ENCODE measurements at regions not wholly inside any gene's neighbourhood (a gene's known extent, or its start where the extent isn't known, plus 50 kb on each side); places are given as distances from the start of the nearest gene placed in this dataset.

GRCh38 chr5:155746367-155747038 lies 580.5 kb upstream of the SGCD start:
- DNase-seq: no peak
- H3K27ac ChIP-seq: no peak overlapping the region
- in situ Hi-C loops (cut with HindIII; ENCODE audit: low pct_ligation_motif_present, low sequenced_read_pairs): no loop called here
- no peak for TF ChIP-seq CTCF (IDR thresholded peaks at IDR 0.05; ENCODE audit: low read depth, low read length, missing control alignments)
- H3K4me3 ChIP-seq (ENCODE audit: low read depth, low read length): no peak overlapping the region
- H3K27me3 ChIP-seq (replicated peaks): no peaks in the 10 kb centered on the region
- H3K36me3 ChIP-seq (replicated peaks): no peaks in the 10 kb centered on the region

- no peaks in the 10 kb centered on the region for H3K36me3 ChIP-seq (replicated peaks)
- DNase-seq: no peak
- TF ChIP-seq CTCF (IDR thresholded peaks at IDR 0.05; ENCODE audit: low read depth, low read length, missing control alignments): no peak
Measured at GRCh38 chr5:155750101-155750500, 576.9 kb upstream of the SGCD start.

GRCh38 chr5:155750571-155750970 lies 576.4 kb upstream of the SGCD start:
- in situ Hi-C loops (cut with HindIII; ENCODE audit: low pct_ligation_motif_present, low sequenced_read_pairs): no loop called here
- H3K27ac ChIP-seq: no peak overlapping the region

More at GRCh38 chr5:155750101-155750500, 576.9 kb upstream of the SGCD start:
- Histone ChIP-seq H3K27ac (no peak overlapping the region), H3K27me3 (replicated peaks) (no peaks in the 10 kb centered on the region), H3K4me3 (ENCODE audit: low read depth, low read length) (no peak overlapping the region)
- in situ Hi-C loops (cut with HindIII; ENCODE audit: low pct_ligation_motif_present, low sequenced_read_pairs): no loop called here

GRCh38 chr5:155753943-155754581 lies 572.9 kb upstream of the SGCD start:
- no peaks in the 10 kb centered on the region for H3K36me3 ChIP-seq (replicated peaks)
- no peaks in the 10 kb centered on the region for H3K27me3 ChIP-seq (replicated peaks)
- no peak for DNase-seq
- no peak overlapping the region for H3K27ac ChIP-seq
- H3K4me3 ChIP-seq (ENCODE audit: low read depth, low read length): no peak overlapping the region
- TF ChIP-seq CTCF (IDR thresholded peaks at IDR 0.05; ENCODE audit: low read depth, low read length, missing control alignments): no peak
- in situ Hi-C loops (cut with HindIII; ENCODE audit: low pct_ligation_motif_present, low sequenced_read_pairs): no loop called here

More at GRCh38 chr5:155750571-155750970, 576.4 kb upstream of the SGCD start:
- H3K36me3 ChIP-seq (replicated peaks): no peaks in the 10 kb centered on the region
- no peak overlapping the region for H3K4me3 ChIP-seq (ENCODE audit: low read depth, low read length)
- H3K27me3 ChIP-seq (replicated peaks): no peaks in the 10 kb centered on the region
- no peak for DNase-seq
- no peak for TF ChIP-seq CTCF (IDR thresholded peaks at IDR 0.05; ENCODE audit: low read depth, low read length, missing control alignments)

- H3K27ac ChIP-seq: no peak overlapping the region
- H3K4me3 ChIP-seq (ENCODE audit: low read depth, low read length): no peak overlapping the region
- no peak for TF ChIP-seq CTCF (IDR thresholded peaks at IDR 0.05; ENCODE audit: low read depth, low read length, missing control alignments)
- H3K36me3 ChIP-seq (replicated peaks): no peaks in the 10 kb centered on the region
- in situ Hi-C loops (cut with HindIII; ENCODE audit: low pct_ligation_motif_present, low sequenced_read_pairs): no loop called here
- no peaks in the 10 kb centered on the region for H3K27me3 ChIP-seq (replicated peaks)
- no peak for DNase-seq
Measured at GRCh38 chr5:155759252-155759651, 567.7 kb upstream of the SGCD start.
